ENCODE measurements at regions not wholly inside any gene's neighbourhood (a gene's known extent, or its start where the extent isn't known, plus 50 kb on each side); places are given as distances from the start of the nearest gene placed in this dataset.

DNA sequence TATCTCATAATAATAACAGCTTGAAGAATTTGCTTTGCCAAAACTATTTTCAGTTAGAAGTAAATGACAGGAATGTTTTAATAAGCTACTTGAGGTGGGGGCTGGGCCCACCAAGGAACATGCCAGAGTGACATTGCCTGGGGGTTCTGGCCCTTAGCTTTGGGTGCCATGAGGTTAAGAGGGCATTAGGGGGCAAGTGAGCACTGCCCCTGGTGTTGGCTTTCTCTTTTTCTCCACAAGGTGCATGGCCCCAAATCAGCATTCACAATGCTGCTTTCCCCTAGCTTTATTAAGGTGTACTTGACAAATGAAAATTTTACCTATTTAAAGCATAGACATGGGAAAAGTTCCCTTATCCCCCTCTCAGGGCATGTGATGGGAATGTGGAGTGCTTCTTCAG lies 305.4 kb downstream of the TENT4A start:
- Histone ChIP-seq H4K8ac (ENCODE audit: extremely low read depth, insufficient read depth, low read length) (no peak overlapping the region), H2BK20ac (ENCODE audit: low read length) (no peak overlapping the region), H3K4me2 (ENCODE audit: insufficient read depth in 1 of 2, low read depth in 2 of 2, low read length in 2 of 2) (no peak overlapping the region), H2BK15ac (ENCODE audit: low read length) (no peak overlapping the region), H2BK5ac (ENCODE audit: low read depth, low read length) (no peak overlapping the region), H3K9ac (replicated peaks in 1 of 4; ENCODE audit: extremely low read depth in 1 of 4, low read depth in 3 of 4, low read length in 3 of 4) (no peak overlapping the region), H3K36me3 (ENCODE audit: control insufficient read depth in 2 of 4, insufficient read depth in 4 of 4, low read length in 3 of 4) (no peaks in the 10 kb centered on the region), H3K27me3 (replicated peaks in 1 of 4; ENCODE audit: control insufficient read depth in 3 of 4, extremely low read depth in 1 of 4, insufficient read depth in 3 of 4, low read length in 3 of 4) (no peaks in the 10 kb centered on the region), H3K23me2 (ENCODE audit: low read depth, low read length) (no peaks in the 10 kb centered on the region), H4K91ac (replicated peaks; ENCODE audit: insufficient read length, low read length) (no peak overlapping the region), H3K79me1 (ENCODE audit: low read depth, low read length) (no peaks in the 10 kb centered on the region), H2BK120ac (replicated peaks; ENCODE audit: low read depth, low read length) (no peak overlapping the region), H4K5ac (ENCODE audit: insufficient read length, low read depth, low read length) (no peak overlapping the region), H3K4ac (replicated peaks; ENCODE audit: insufficient read length, low read depth, low read length) (no peak overlapping the region), H2AK5ac (ENCODE audit: low read depth, low read length) (no peak overlapping the region), H3K14ac (ENCODE audit: insufficient read length) (no peak overlapping the region), H3K4me1 (replicated peaks in 1 of 4; ENCODE audit: control insufficient read depth in 3 of 4, insufficient read depth in 4 of 4, low read length in 3 of 4) (no peaks in the 10 kb centered on the region), H3K79me2 (ENCODE audit: control insufficient read depth in 1 of 2, insufficient read depth in 2 of 2, low read length in 2 of 2) (no peaks in the 10 kb centered on the region), H3K9me3 (ENCODE audit: insufficient read depth in 2 of 2, low read depth in 1 of 2, low read length in 1 of 2) (peaks cover 26 to 29% of the 10 kb centered on the region in 2 experiments), H2AFZ (ENCODE audit: low read length) (no peak overlapping the region), H3K56ac (replicated peaks; ENCODE audit: insufficient read length, low read depth, low read length) (no peak overlapping the region), H2BK12ac (ENCODE audit: low read depth, low read length) (no peak overlapping the region), H3K27ac (ENCODE audit: low read depth, low read length) (no peak overlapping the region), H4K20me1 (replicated peaks in 1 of 2; ENCODE audit: control insufficient read depth in 1 of 2, insufficient read depth in 2 of 2, low read length in 2 of 2) (no peaks in the 10 kb centered on the region), H3K18ac (ENCODE audit: extremely low read depth, low read length) (no peak overlapping the region), H3K4me3 (ENCODE audit: extremely low read depth in 1 of 4, insufficient read depth in 2 of 4, low read depth in 3 of 4, low read length in 4 of 4) (no peak overlapping the region), H3K23ac (ENCODE audit: insufficient read length) (no peak overlapping the region)
- ChIA-PET CTCF (ENCODE audit: partially characterized antibody) (interaction anchor here (0.6 to 1.1 kb wide), 4 partner anchors 24 to 524 kb away, joined by 3 to 5 read pairs (median 4); no protein-coding TSS in a partner anchor), POLR2A (ENCODE audit: partially characterized antibody) (no interaction called here)
- DNase-seq (ENCODE audit: low read depth in 1 of 2, low spot score in 2 of 2) (no peak), FAIRE-seq (no peak)
- TF ChIP-seq EZH2 (IDR thresholded peaks at IDR 0.05; ENCODE audit: low read depth, low read length, severe bottlenecking): no peak
- TF ChIP-seq YY1 (IDR thresholded peaks at IDR 0.05; ENCODE audit: low read depth, low read length): no peak
- no peak; a peak in 1 of 4 replicates for TF ChIP-seq RAD21 (IDR thresholded peaks at IDR 0.05 in 1 of 2, conservative IDR thresholded peaks at IDR 0.05 in 1 of 2; ENCODE audit: low read depth in 2 of 2, low read length in 2 of 2)
- TF ChIP-seq RNF2 (IDR thresholded peaks at IDR 0.05; ENCODE audit: borderline replicate concordance, low read depth, low read length, missing control alignments, poor library complexity, severe bottlenecking): no peak
- TF ChIP-seq POLR2A (IDR thresholded peaks at IDR 0.05; ENCODE audit: control extremely low read depth in 1 of 2, low read depth in 2 of 2, low read length in 2 of 2): no peak
- TF ChIP-seq BCL11A (IDR thresholded peaks at IDR 0.05; ENCODE audit: low read depth in 2 of 2, low read length in 2 of 2): no peak
- TF ChIP-seq CTCF (IDR thresholded peaks at IDR 0.05; ENCODE audit: control extremely low read depth in 1 of 3, insufficient read depth in 1 of 3, low read depth in 1 of 3, low read length in 3 of 3): peak; percentile 1 to 40 (median 2); a peak in 3 of 4 replicates

Data from H1 (cell line).